Lung (tissue), 11 donors: ENCODE measurements at regions not wholly inside any gene's neighbourhood (a gene's known extent, or its start where the extent isn't known, plus 50 kb on each side); places are given as distances from the start of the nearest gene placed in this dataset.

Source experiments
- ATAC-seq: fragments of 200-7000 bp; cut with Tn5 transposase; one replicate; pipeline ENCODE4 v1.9.1; 2020; ENCODE audit warnings: moderate number of reproducible peaks; ENCODE audit not compliant: insufficient read depth, low FRiP score
- DNase-seq, 3 donors: peaks; one replicate each; pipeline ENCODE4 v3.0.0-alpha.2; 2013 to 2017
- H3K27ac ChIP-seq, 2 donors: one replicate each; pipeline ENCODE4 v1.5.1; 2013; ENCODE audit warnings: mild to moderate bottlenecking in 2 of 2, moderate library complexity in 2 of 2, control low read depth in 1 of 2, inconsistent platforms in 1 of 2, low read depth in 1 of 2, low read length in 1 of 2
- H3K27me3 ChIP-seq, 3 donors: one replicate each; pipeline ENCODE4 v1.5.1; 2013; ENCODE audit warnings: low read length in 2 of 3; ENCODE audit not compliant: control insufficient read depth in 3 of 3, insufficient read depth in 3 of 3
- H3K36me3 ChIP-seq, 4 donors: one replicate each; pipeline ENCODE4 v1.5.1; 2013; ENCODE audit warnings: low read length in 4 of 4, mild to moderate bottlenecking in 1 of 4, moderate library complexity in 1 of 4; ENCODE audit not compliant: control insufficient read depth in 4 of 4, insufficient read depth in 4 of 4
- H3K4me1 ChIP-seq, 5 donors: one replicate each; pipeline ENCODE4 v1.5.1; 2013; ENCODE audit warnings: low read length in 5 of 5, mild to moderate bottlenecking in 2 of 5, moderate library complexity in 1 of 5; ENCODE audit not compliant: control insufficient read depth in 5 of 5, insufficient read depth in 5 of 5
- H3K4me3 ChIP-seq: one replicate; pipeline ENCODE4 v1.5.1; 2013; ENCODE audit warnings: mild to moderate bottlenecking, control low read depth, moderate library complexity
- H3K9ac ChIP-seq, 2 donors: one replicate each; pipeline ENCODE4 v1.5.1; 2013; ENCODE audit warnings: low read length in 2 of 2, control low read depth in 1 of 2; ENCODE audit not compliant: insufficient read depth in 1 of 2
- H3K9me3 ChIP-seq, 4 donors: one replicate each; pipeline ENCODE4 v1.5.1; 2013; ENCODE audit warnings: low read length in 3 of 4, mild to moderate bottlenecking in 1 of 4, moderate library complexity in 1 of 4; ENCODE audit not compliant: control insufficient read depth in 4 of 4, insufficient read depth in 3 of 4
- CTCF ChIP-seq: IDR thresholded peaks from 2 replicates; pipeline ENCODE4 v1.5.1; 2012; ENCODE audit warnings: mild to moderate bottlenecking; ENCODE audit errors: control extremely low read depth, extremely low read depth
- WGBS, 2 donors: extraction: QIAGEN DNeasy Blood & Tissue Kit; methylation state at CpG; one replicate each; pipeline ENCODE4 v1.1.7; 2013; 5-methylcytosine and 5-hydroxymethylcytosine counted together
- donor health status: control.
- donor health status: control.
- donor health status: Bipolar disorder and iron deficiency.
- donor health status: healthy.
- donor health status: DM: yes; HTN: yes; CAD: no.

DNA sequence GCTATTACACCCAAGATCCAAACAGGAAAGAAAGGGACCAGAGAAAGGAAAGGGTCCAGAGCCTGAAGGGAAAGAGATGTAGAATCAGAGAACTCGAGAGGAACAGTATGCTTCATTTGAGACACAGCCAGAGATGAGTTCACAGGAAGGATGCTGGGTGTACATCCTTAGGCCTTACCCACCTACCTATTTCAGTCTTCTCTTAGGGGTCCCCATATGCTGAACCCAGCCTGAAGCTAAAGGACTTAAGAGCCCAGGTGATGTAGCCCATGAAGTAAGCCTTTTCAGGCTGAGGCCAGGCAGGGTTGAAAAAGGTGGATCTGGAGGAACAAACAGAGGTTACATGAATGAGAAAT, 338.0 kb upstream of the KCNH8 start:
- Histone ChIP-seq H3K36me3 (no peaks in the 10 kb centered on the region), H3K27ac (no peak overlapping the region), H3K4me1 (no peaks in the 10 kb centered on the region), H3K4me3 (no peak overlapping the region), H3K9ac (no peak overlapping the region), H3K27me3 (no peaks in the 10 kb centered on the region), H3K9me3 (no peaks in the 10 kb centered on the region)
- ATAC-seq = no peak
- no peak for TF ChIP-seq CTCF
- DNase-seq = no peak
- 71 to 79% methylated on average over 1 of the region's 1 CpG for WGBS, 2 donors

DNA sequence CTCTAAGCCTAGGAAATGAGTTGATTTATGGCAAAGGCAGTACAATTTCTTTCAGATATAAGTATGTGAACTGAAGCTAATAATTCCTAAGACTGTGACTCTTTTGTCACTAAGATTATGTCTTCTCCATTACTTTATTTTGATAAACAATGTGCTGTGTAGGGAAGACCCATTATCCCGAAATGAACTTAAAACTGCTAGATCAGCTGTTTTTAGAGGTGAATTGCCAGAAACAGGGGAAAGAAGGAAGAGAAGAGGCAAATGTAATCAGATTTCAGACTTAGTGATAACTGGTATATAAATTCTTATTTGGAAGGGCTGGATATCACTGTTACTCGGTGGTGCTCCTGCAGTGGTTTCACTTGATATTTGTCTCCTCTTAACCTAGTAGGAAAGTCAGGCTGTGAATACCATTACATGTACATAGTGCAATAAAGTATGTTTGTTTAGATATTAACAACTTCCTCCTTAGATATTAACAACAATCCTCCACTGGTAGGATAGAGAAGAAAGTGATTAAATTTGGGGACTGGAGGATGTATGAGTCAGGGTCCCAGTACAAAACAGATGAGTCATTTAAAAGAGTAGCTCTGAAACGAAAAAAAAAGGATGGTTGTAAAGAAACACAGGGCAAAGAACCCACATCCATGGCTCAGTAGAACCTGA, 338.5 kb upstream of the KCNH8 start:
- no peaks in the 10 kb centered on the region for H3K4me1 ChIP-seq
- no peak for DNase-seq
- H3K27me3 ChIP-seq = no peaks in the 10 kb centered on the region
- H3K27ac ChIP-seq = no peak overlapping the region
- H3K9me3 ChIP-seq = no peaks in the 10 kb centered on the region
- H3K9ac ChIP-seq = no peak overlapping the region
- ATAC-seq = no peak
- WGBS, 2 donors = 60 to 70% methylated on average over 3 of the region's 3 CpGs
- no peak for TF ChIP-seq CTCF
- H3K36me3 ChIP-seq = no peaks in the 10 kb centered on the region
- H3K4me3 ChIP-seq = no peak overlapping the region

- Histone ChIP-seq H3K4me1 (no peaks in the 10 kb centered on the region), H3K9ac (no peak overlapping the region), H3K36me3 (no peaks in the 10 kb centered on the region), H3K4me3 (no peak overlapping the region), H3K9me3 (no peaks in the 10 kb centered on the region), H3K27me3 (no peaks in the 10 kb centered on the region), H3K27ac (no peak overlapping the region)
- ATAC-seq (no peak), DNase-seq (no peak)
- WGBS, 2 donors = 91 to 92% methylated on average over 6 of the region's 6 CpGs
- no peak for TF ChIP-seq CTCF
These were observed 339.9 kb upstream of the KCNH8 start for GRCh38 chr3:18808429-18808828.

- no peak for TF ChIP-seq CTCF
- no peak overlapping the region for H3K27ac ChIP-seq
- WGBS, 2 donors = 59 to 88% methylated on average over 3 of the region's 3 CpGs
These were observed 340.7 kb upstream of the KCNH8 start for GRCh38 chr3:18807593-18807992.

More at GRCh38 chr3:18807593-18807992, 340.7 kb upstream of the KCNH8 start:
- DNase-seq = no peak
- ATAC-seq = no peak
- H3K4me3 ChIP-seq = no peak overlapping the region
- no peaks in the 10 kb centered on the region for H3K36me3 ChIP-seq
- no peaks in the 10 kb centered on the region for H3K27me3 ChIP-seq
- H3K9me3 ChIP-seq = no peaks in the 10 kb centered on the region
- no peak overlapping the region for H3K9ac ChIP-seq
- no peaks in the 10 kb centered on the region for H3K4me1 ChIP-seq
